IMR-90 (cell line): ENCODE measurements at regions not wholly inside any gene's neighbourhood (a gene's known extent, or its start where the extent isn't known, plus 50 kb on each side); places are given as distances from the start of the nearest gene placed in this dataset.

ENCODE experiments used
- ATAC-seq: fragments of 200-7000 bp; cut with Tn5 transposase; 2 replicates; pipeline ENCODE4 v1.9.1; 2020; ENCODE audit warnings: low read depth, mild to moderate bottlenecking, moderate library complexity
- BruUV-seq: library from RNA; stranded (reverse); fragments of 400-500 nt; replicated peaks from 2 replicates; lab custom pipeline; 2021; lab: Mats Ljungman, UMichigan
- CTCF ChIA-PET: fragments of 300-600 bp; formaldehyde crosslinking; extraction: SDS; loops from one replicate; lab custom pipeline; 2021; ENCODE audit warnings: antibody characterized with exemption; lab: Yijun Ruan, JAX
- POLR2A ChIA-PET: fragments of 300-600 bp; sonication (Branson Sonifier 250); formaldehyde crosslinking; loops from one replicate; lab custom pipeline; 2022; ENCODE audit warnings: antibody characterized with exemption; ENCODE audit not compliant: unreplicated experiment; lab: Charles Lee
- DNase-seq: peaks from one replicate; pipeline ENCODE4 v3.0.0; 2013
- H2AFZ ChIP-seq: replicated peaks from 2 replicates; pipeline ENCODE3; 2013; ENCODE audit warnings: low read length, mild to moderate bottlenecking; ENCODE audit not compliant: poor library complexity
- H2AK5ac ChIP-seq: 2 replicates; pipeline ENCODE4 v1.6.1; 2013; ENCODE audit warnings: low read depth, low read length, inconsistent platforms
- H2AK9ac ChIP-seq: replicated peaks from 2 replicates; pipeline ENCODE3; 2013; ENCODE audit warnings: mild to moderate bottlenecking, low read depth, low read length, moderate library complexity; ENCODE audit not compliant: poor library complexity
- H2BK120ac ChIP-seq: 2 replicates; pipeline ENCODE4 v1.6.1; 2013; ENCODE audit warnings: low read depth, low read length, inconsistent platforms
- H2BK15ac ChIP-seq: 3 replicates; pipeline ENCODE4 v1.6.1; 2013; ENCODE audit warnings: low read depth, low read length, inconsistent platforms
- H2BK20ac ChIP-seq: 2 replicates; pipeline ENCODE4 v1.6.1; 2013; ENCODE audit warnings: low read depth, mild to moderate bottlenecking, inconsistent platforms, low read length, moderate library complexity
- H2BK5ac ChIP-seq: 2 replicates; pipeline ENCODE4 v1.6.1; 2013; ENCODE audit warnings: mild to moderate bottlenecking, low read depth, low read length, inconsistent platforms; ENCODE audit not compliant: poor library complexity, severe bottlenecking
- H3K14ac ChIP-seq: replicated peaks from 2 replicates; pipeline ENCODE4 v1.6.1; 2013; ENCODE audit warnings: low read depth, low read length, inconsistent platforms
- H3K18ac ChIP-seq: 2 replicates; pipeline ENCODE4 v1.6.1; 2013; ENCODE audit warnings: low read depth, low read length, control low read depth
- H3K23ac ChIP-seq: 2 replicates; pipeline ENCODE4 v1.6.1; 2013; ENCODE audit warnings: low read depth, low read length, inconsistent platforms
- H3K27ac ChIP-seq: 2 replicates; pipeline ENCODE4 v1.5.1; 2013; ENCODE audit warnings: mild to moderate bottlenecking, control low read depth, low read length; ENCODE audit not compliant: insufficient read depth
- H3K27me3 ChIP-seq: 2 replicates; pipeline ENCODE4 v1.6.1; 2013; ENCODE audit warnings: low read length; ENCODE audit not compliant: control insufficient read depth, insufficient read depth
- H3K36me3 ChIP-seq: 2 replicates; pipeline ENCODE4 v1.6.1; 2013; ENCODE audit warnings: low read length, mixed read lengths; ENCODE audit not compliant: control insufficient read depth, insufficient read depth
- H3K4ac ChIP-seq: 2 replicates; pipeline ENCODE4 v1.6.1; 2013; ENCODE audit warnings: low read depth, low read length, inconsistent platforms
- H3K4me1 ChIP-seq: 2 replicates; pipeline ENCODE4 v1.6.1; 2013; ENCODE audit warnings: low read length, mixed read lengths; ENCODE audit not compliant: control insufficient read depth, insufficient read depth
- H3K4me2 ChIP-seq: 2 replicates; pipeline ENCODE4 v1.6.1; 2013; ENCODE audit warnings: low read depth, mild to moderate bottlenecking, control low read depth, low read length, moderate library complexity
- H3K4me3 ChIP-seq: 2 replicates; pipeline ENCODE4 v1.5.1; 2013; ENCODE audit warnings: low read depth, mild to moderate bottlenecking, control low read depth, low read length, moderate library complexity; ENCODE audit not compliant: insufficient read depth
- H3K56ac ChIP-seq: 2 replicates; pipeline ENCODE4 v1.6.1; 2013; ENCODE audit warnings: low read length, inconsistent platforms; ENCODE audit not compliant: insufficient read depth; ENCODE audit errors: extremely low read depth
- H3K79me1 ChIP-seq, 2 experiments: 2 replicates each; pipeline ENCODE4 v1.6.1; 2013; ENCODE audit warnings: low read length in 2 of 2, inconsistent platforms in 1 of 2, low read depth in 1 of 2
- H3K9ac ChIP-seq: 2 replicates; pipeline ENCODE4 v1.6.1; 2013; ENCODE audit warnings: low read depth, low read length, control low read depth
- H3K9me1 ChIP-seq: 2 replicates; pipeline ENCODE4 v1.6.1; 2013; ENCODE audit warnings: low read length, inconsistent platforms; ENCODE audit not compliant: insufficient read depth
- H3K9me3 ChIP-seq: 2 replicates; pipeline ENCODE4 v1.6.1; 2013; ENCODE audit warnings: low read length; ENCODE audit not compliant: control insufficient read depth, insufficient read depth
- H4K20me1 ChIP-seq: 2 replicates; pipeline ENCODE4 v1.6.1; 2013; ENCODE audit warnings: low read length, inconsistent platforms; ENCODE audit not compliant: insufficient read depth
- H4K5ac ChIP-seq: 2 replicates; pipeline ENCODE4 v1.6.1; 2013; ENCODE audit warnings: mild to moderate bottlenecking, low read depth, low read length, control low read depth
- H4K8ac ChIP-seq, 2 experiments: 2 replicates each; pipeline ENCODE4 v1.6.1; 2013; ENCODE audit warnings: low read depth in 2 of 2, low read length in 2 of 2, control low read depth in 1 of 2, inconsistent platforms in 1 of 2
- H4K91ac ChIP-seq: 2 replicates; pipeline ENCODE4 v1.6.1; 2013; ENCODE audit warnings: low read depth, low read length, inconsistent platforms; ENCODE audit not compliant: insufficient read depth
- BHLHE40 ChIP-seq: fragments of 150-350 bp; IDR thresholded peaks from 2 replicates; pipeline ENCODE4 v1.6.1; 2016; ENCODE audit warnings: mild to moderate bottlenecking, low read depth, low read length
- CEBPB ChIP-seq: IDR thresholded peaks from 2 replicates; pipeline ENCODE4 v1.6.1; 2012; ENCODE audit warnings: low read depth, low read length, improper control_type of control experiment
- CHD1 ChIP-seq: IDR thresholded peaks from 2 replicates; pipeline ENCODE4 v1.6.1; 2012; ENCODE audit warnings: low read depth, low read length, improper control_type of control experiment
- CTCF ChIP-seq: conservative IDR thresholded peaks from 2 replicates; pipeline ENCODE4 v1.5.1; 2012; ENCODE audit warnings: mild to moderate bottlenecking, low read depth, low read length, improper control_type of control experiment
- ELK1 ChIP-seq: fragments of 150-350 bp; IDR thresholded peaks from 2 replicates; pipeline ENCODE4 v1.6.1; 2016; ENCODE audit warnings: low read depth, mild to moderate bottlenecking, low read length, moderate library complexity, borderline replicate concordance
- FOS ChIP-seq: fragments of 150-350 bp; IDR thresholded peaks from 2 replicates; pipeline ENCODE4 v1.6.1; 2016; ENCODE audit warnings: low read depth, low read length
- MAFK ChIP-seq: IDR thresholded peaks from 2 replicates; pipeline ENCODE4 v1.6.1; 2012; ENCODE audit warnings: low read depth, low read length, improper control_type of control experiment
- MAZ ChIP-seq: IDR thresholded peaks from 2 replicates; pipeline ENCODE4 v1.6.1; 2012; ENCODE audit warnings: low read depth, mild to moderate bottlenecking, low read length, improper control_type of control experiment, moderate library complexity, borderline replicate concordance
- MXI1 ChIP-seq: IDR thresholded peaks from 2 replicates; pipeline ENCODE4 v1.6.1; 2012; ENCODE audit warnings: low read depth, mild to moderate bottlenecking, low read length, moderate library complexity, borderline replicate concordance
- POLR2A ChIP-seq: IDR thresholded peaks from 2 replicates; pipeline ENCODE4 v1.6.1; 2012; ENCODE audit warnings: mild to moderate bottlenecking, low read depth, low read length
- RAD21 ChIP-seq: IDR thresholded peaks from 2 replicates; pipeline ENCODE4 v1.6.1; 2012; ENCODE audit warnings: low read length, improper control_type of control experiment
- RCOR1 ChIP-seq: IDR thresholded peaks from 2 replicates; pipeline ENCODE4 v1.6.1; 2012; ENCODE audit warnings: mild to moderate bottlenecking, low read length, improper control_type of control experiment; ENCODE audit not compliant: insufficient replicate concordance
- RFX5 ChIP-seq: IDR thresholded peaks from 2 replicates; pipeline ENCODE4 v1.8.0; 2012; ENCODE audit warnings: low read depth, mild to moderate bottlenecking, low read length, moderate library complexity
- WGBS, 2 experiments: methylation state at CpG; one replicate each; pipeline versions ENCODE4 v1.1.5 to v1.1.7; 2013; ENCODE audit warnings: missing lambda C conversion rate in 2 of 2; ENCODE audit not compliant: insufficient read length in 1 of 2; ENCODE audit errors: extremely low coverage in 2 of 2; 5-methylcytosine and 5-hydroxymethylcytosine counted together
- dilution Hi-C: fragments of 300-500 bp; cut with HindIII; formaldehyde crosslinking; loops from one replicate; pipeline ENCODE4 v1.14.3; 2018; ENCODE audit warnings: low sequenced_read_pairs; ENCODE audit not compliant: unreplicated experiment
- in situ Hi-C: fragments of 300-500 bp; cut with MboI; formaldehyde crosslinking; loops from 3 replicates; pipeline ENCODE4 v1.14.3; 2019; ENCODE audit warnings: low sequenced_read_pairs, inconsistent platforms, mixed read lengths
- intact Hi-C: fragments of 100-400 bp; cut with micrococcal nuclease; formaldehyde crosslinking; loops from 2 replicates; pipeline ENCODE4 v1.10.0; 2022
- TF ChIP-seq, protein P1 (sequence below): fragments of 150-350 bp; IDR thresholded peaks from 2 replicates; pipeline ENCODE4 v1.6.1; 2017; ENCODE audit warnings: mild to moderate bottlenecking, antibody characterized with exemption, low read length, low read depth

DNA sequence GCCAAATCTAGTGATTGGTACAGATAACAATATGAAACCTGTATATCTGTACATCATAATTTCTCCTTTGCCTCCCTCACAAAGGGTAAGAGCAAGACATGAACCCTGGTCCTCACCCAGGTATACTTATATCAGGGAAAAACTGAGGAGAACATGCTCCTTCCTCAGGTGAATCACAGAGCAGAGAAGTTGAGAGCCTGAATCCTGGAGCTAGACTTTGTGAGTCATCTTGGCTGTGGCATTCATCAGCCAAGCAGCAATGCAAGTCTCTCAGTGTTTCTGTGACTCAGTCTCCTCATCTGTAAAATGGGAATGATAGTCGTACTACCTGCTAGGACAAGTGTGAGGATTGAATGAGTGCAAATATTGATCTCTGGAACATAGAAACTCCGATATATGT, 165.7 kb upstream of the ADAMTS9 start:
- H2AK9ac ChIP-seq, result no peak overlapping the region
- WGBS, 2 experiments, result no CpG with 5 or more reads among the region's 2 CpGs
- H3K27me3 ChIP-seq, result no peaks in the 10 kb centered on the region
- CTCF ChIA-PET, result no interaction called here
- H3K9ac ChIP-seq, result no peak overlapping the region
- H2AFZ ChIP-seq, result no peak overlapping the region
- no peak overlapping the region for H3K56ac ChIP-seq
- no peak overlapping the region for H3K4ac ChIP-seq
- no peak overlapping the region for H3K27ac ChIP-seq
- no peak overlapping the region for H3K14ac ChIP-seq
- no peak for DNase-seq
- no peak overlapping the region for H3K4me2 ChIP-seq
- H2BK15ac ChIP-seq, result no peak overlapping the region
- no peak overlapping the region for H2BK5ac ChIP-seq
- no peak overlapping the region for H4K91ac ChIP-seq
- H3K79me1 ChIP-seq, result no peaks in the 10 kb centered on the region
- POLR2A ChIA-PET, result no interaction called here
- no peak overlapping the region for H2BK120ac ChIP-seq
- no peaks in the 10 kb centered on the region for H3K9me1 ChIP-seq
- H3K4me3 ChIP-seq, result no peak overlapping the region
- no peak for ATAC-seq
- no peak for TF ChIP-seq RCOR1
- TF ChIP-seq ELK1, result no peak
- TF ChIP-seq CTCF, result no peak
- no peak for TF ChIP-seq RAD21
- no peak for TF ChIP-seq CHD1
- TF ChIP-seq BHLHE40, result no peak
- no peak for TF ChIP-seq FOS
- TF ChIP-seq MXI1, result no peak
- no peak for TF ChIP-seq MAFK
- TF ChIP-seq, protein P1, sequence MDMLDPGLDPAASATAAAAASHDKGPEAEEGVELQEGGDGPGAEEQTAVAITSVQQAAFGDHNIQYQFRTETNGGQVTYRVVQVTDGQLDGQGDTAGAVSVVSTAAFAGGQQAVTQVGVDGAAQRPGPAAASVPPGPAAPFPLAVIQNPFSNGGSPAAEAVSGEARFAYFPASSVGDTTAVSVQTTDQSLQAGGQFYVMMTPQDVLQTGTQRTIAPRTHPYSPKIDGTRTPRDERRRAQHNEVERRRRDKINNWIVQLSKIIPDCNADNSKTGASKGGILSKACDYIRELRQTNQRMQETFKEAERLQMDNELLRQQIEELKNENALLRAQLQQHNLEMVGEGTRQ, result no peak
- TF ChIP-seq RFX5, result no peak
- no peak for TF ChIP-seq POLR2A
- no peak for TF ChIP-seq MAZ
- no peak for TF ChIP-seq CEBPB
- no peak overlapping the region for H3K23ac ChIP-seq
- H3K18ac ChIP-seq, result no peak overlapping the region
- intact Hi-C loops, result no loop called here
- H3K36me3 ChIP-seq, result no peaks in the 10 kb centered on the region
- BruUV-seq, result no TSS peak
- H4K8ac ChIP-seq, result no peak overlapping the region
- H2AK5ac ChIP-seq, result no peak overlapping the region
- no peaks in the 10 kb centered on the region for H3K9me3 ChIP-seq
- no peak overlapping the region for H2BK20ac ChIP-seq
- dilution Hi-C loops, result no loop called here
- H4K5ac ChIP-seq, result no peak overlapping the region
- H3K4me1 ChIP-seq, result peaks cover 2% of the 10 kb centered on the region; the same call in 1 of the 2 replicates
- H4K20me1 ChIP-seq, result no peaks in the 10 kb centered on the region
- in situ Hi-C loops, result no loop called here
